ENCODE measurements at regions not wholly inside any gene's neighbourhood (a gene's known extent, or its start where the extent isn't known, plus 50 kb on each side); places are given as distances from the start of the nearest gene placed in this dataset.

DNA sequence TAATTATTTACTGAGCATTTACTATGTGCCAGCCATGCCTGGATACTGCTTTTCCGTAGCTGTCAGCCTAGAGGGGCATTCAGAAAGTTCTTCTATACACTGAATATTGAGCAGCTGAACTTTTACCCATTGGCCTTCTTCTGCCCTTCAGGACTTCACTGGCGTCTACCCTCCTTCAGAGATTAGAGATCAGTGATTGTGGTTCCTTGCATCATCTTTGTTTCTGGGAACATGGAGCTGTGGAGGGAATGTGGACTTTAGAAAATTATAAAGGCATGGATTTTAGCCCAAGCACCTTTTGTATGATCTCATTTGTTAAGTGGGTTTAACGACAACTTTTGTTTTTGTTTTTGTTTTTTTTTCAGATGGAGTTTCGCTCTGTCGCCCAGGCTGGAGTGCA lies 58.7 kb upstream of the POU3F1 start:
- Histone ChIP-seq H3K4me3 (no peak overlapping the region), H3K27ac (no peak overlapping the region)

- H3K27ac ChIP-seq = no peak overlapping the region
- no peak overlapping the region for H3K4me3 ChIP-seq
These were observed 56.0 kb upstream of the POU3F1 start for GRCh38 chr1:38102636-38103035.

GRCh38 chr1:38101037-38101785 lies 54.6 kb upstream of the POU3F1 start:
- no peak overlapping the region for H3K4me3 ChIP-seq
- no peak overlapping the region for H3K27ac ChIP-seq

DNA sequence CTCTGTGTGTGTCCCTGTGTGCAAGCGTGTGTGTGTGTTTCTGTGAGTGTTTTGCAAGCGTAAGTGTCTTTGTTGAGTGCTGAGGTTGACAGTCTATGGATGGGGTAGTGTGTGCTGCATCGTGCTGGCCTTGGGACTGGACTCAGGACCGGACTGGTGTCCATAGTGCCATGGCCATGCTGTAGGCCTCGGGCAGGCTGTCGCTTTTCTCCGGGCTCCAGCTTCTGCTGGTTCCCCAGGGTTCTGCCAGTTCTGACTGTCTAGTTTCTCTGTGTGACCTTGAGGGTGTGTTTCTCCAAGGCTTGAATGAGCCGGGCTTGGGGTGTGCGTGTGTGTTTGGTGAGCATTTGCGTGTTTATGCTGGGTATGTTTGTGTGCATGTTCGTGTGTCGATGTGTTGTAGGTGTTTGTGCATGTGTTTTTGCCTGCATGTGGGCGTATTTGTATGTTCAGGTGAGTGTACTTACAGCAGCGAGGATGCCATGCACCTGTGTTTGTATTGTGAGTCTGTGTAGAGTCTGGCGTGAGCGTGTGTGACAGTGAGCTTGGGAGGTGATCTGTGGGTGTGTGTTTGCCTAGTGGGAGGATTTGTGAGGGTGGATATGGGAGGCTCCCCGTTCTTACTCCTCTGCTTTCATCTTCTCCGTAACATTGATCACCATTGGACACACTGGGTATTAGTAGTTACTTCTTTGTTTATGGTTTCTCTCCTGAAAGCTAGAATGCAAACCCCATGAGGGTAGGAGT lies 51.7 kb upstream of the POU3F1 start:
- H3K4me3 ChIP-seq = no peak overlapping the region
- no peak overlapping the region for H3K27ac ChIP-seq

GRCh38 chr1:38097284-38097898 lies 50.8 kb upstream of the POU3F1 start:
- Histone ChIP-seq H3K27ac (no peak overlapping the region), H3K4me3 (no peak overlapping the region)
